ENCODE measurements at regions not wholly inside any gene's neighbourhood (a gene's known extent, or its start where the extent isn't known, plus 50 kb on each side); places are given as distances from the start of the nearest gene placed in this dataset.

GRCh38 chr4:111066001-111066400, 443.1 kb upstream of the PITX2 start:
- H3K4me3 ChIP-seq (ENCODE audit: control insufficient read depth in 2 of 3, extremely low read depth in 1 of 3, insufficient read depth in 2 of 3, low read depth in 1 of 3, low read length in 3 of 3) = no peak overlapping the region
- H3K9me3 ChIP-seq (ENCODE audit: control insufficient read depth, low read depth, low read length) = no peaks in the 10 kb centered on the region
- DNase-seq (ENCODE audit: low read depth, low spot score) (no peak), FAIRE-seq (no peak)
- no peak for TF ChIP-seq EZH2 (IDR thresholded peaks at IDR 0.05; ENCODE audit: low read length)
- no peak for TF ChIP-seq CTCF (optimal IDR thresholded peaks at IDR 0.05 in 1 of 3, IDR thresholded peaks at IDR 0.05 in 1 of 3, conservative IDR thresholded peaks at IDR 0.05 in 1 of 3; ENCODE audit: extremely low read depth in 1 of 3, insufficient read depth in 2 of 3, low read length in 3 of 3)
- H3K27ac ChIP-seq (ENCODE audit: control insufficient read depth, insufficient read depth, low read length) = no peak overlapping the region
- no peaks in the 10 kb centered on the region for H3K27me3 ChIP-seq (ENCODE audit: control insufficient read depth, extremely low read depth, insufficient read depth, low read length)
- no peaks in the 10 kb centered on the region for H4K20me1 ChIP-seq (ENCODE audit: control insufficient read depth, extremely low read depth, insufficient read depth, low read length)
- H3K4me2 ChIP-seq (ENCODE audit: control insufficient read depth, extremely low read depth, insufficient read depth, low read depth, low read length) = no peak overlapping the region
- no peak overlapping the region for H2AFZ ChIP-seq (ENCODE audit: control insufficient read depth, low read length)
- H3K4me1 ChIP-seq (ENCODE audit: control insufficient read depth, extremely low read depth, insufficient read depth, low read length) = no peaks in the 10 kb centered on the region
- H3K9ac ChIP-seq (ENCODE audit: control insufficient read depth, extremely low read depth, insufficient read depth, low read length) = no peak overlapping the region
- dilution Hi-C loops (cut with MboI; ENCODE audit: extremely low pct_ligation_motif_present, low sequenced_read_pairs) = no loop called here
- no peaks in the 10 kb centered on the region for H3K9me1 ChIP-seq (ENCODE audit: control insufficient read depth, extremely low read depth, insufficient read depth, low read length)
- no peaks in the 10 kb centered on the region for H3K36me3 ChIP-seq (ENCODE audit: control insufficient read depth in 2 of 2, extremely low read depth in 1 of 2, insufficient read depth in 2 of 2, low read length in 2 of 2)
- no peaks in the 10 kb centered on the region for H3K79me2 ChIP-seq (ENCODE audit: control insufficient read depth, insufficient read depth, low read length)

- dilution Hi-C loops (cut with MboI; ENCODE audit: extremely low pct_ligation_motif_present, low sequenced_read_pairs) = no loop called here
- FAIRE-seq (no peak), DNase-seq (ENCODE audit: low read depth, low spot score) (no peak)
- H3K4me2 ChIP-seq (ENCODE audit: control insufficient read depth, extremely low read depth, insufficient read depth, low read depth, low read length) = no peak overlapping the region
- no peak overlapping the region for H3K9ac ChIP-seq (ENCODE audit: control insufficient read depth, extremely low read depth, insufficient read depth, low read length)
- no peaks in the 10 kb centered on the region for H3K79me2 ChIP-seq (ENCODE audit: control insufficient read depth, insufficient read depth, low read length)
- H3K4me1 ChIP-seq (ENCODE audit: control insufficient read depth, extremely low read depth, insufficient read depth, low read length) = no peaks in the 10 kb centered on the region
- TF ChIP-seq EZH2 (IDR thresholded peaks at IDR 0.05; ENCODE audit: low read length) (no peak), CTCF (optimal IDR thresholded peaks at IDR 0.05 in 1 of 3, IDR thresholded peaks at IDR 0.05 in 1 of 3, conservative IDR thresholded peaks at IDR 0.05 in 1 of 3; ENCODE audit: extremely low read depth in 1 of 3, insufficient read depth in 2 of 3, low read length in 3 of 3) (no peak)
- no peaks in the 10 kb centered on the region for H3K9me3 ChIP-seq (ENCODE audit: control insufficient read depth, low read depth, low read length)
- H3K36me3 ChIP-seq (ENCODE audit: control insufficient read depth in 2 of 2, extremely low read depth in 1 of 2, insufficient read depth in 2 of 2, low read length in 2 of 2) = no peaks in the 10 kb centered on the region
- H3K9me1 ChIP-seq (ENCODE audit: control insufficient read depth, extremely low read depth, insufficient read depth, low read length) = no peaks in the 10 kb centered on the region
- no peak overlapping the region for H2AFZ ChIP-seq (ENCODE audit: control insufficient read depth, low read length)
- H3K27ac ChIP-seq (ENCODE audit: control insufficient read depth, insufficient read depth, low read length) = no peak overlapping the region
- no peaks in the 10 kb centered on the region for H4K20me1 ChIP-seq (ENCODE audit: control insufficient read depth, extremely low read depth, insufficient read depth, low read length)
- H3K4me3 ChIP-seq (ENCODE audit: control insufficient read depth in 2 of 3, extremely low read depth in 1 of 3, insufficient read depth in 2 of 3, low read depth in 1 of 3, low read length in 3 of 3) = no peak overlapping the region
- no peaks in the 10 kb centered on the region for H3K27me3 ChIP-seq (ENCODE audit: control insufficient read depth, extremely low read depth, insufficient read depth, low read length)
These were observed 443.6 kb upstream of the PITX2 start for GRCh38 chr4:111066447-111066846.

Measured in keratinocyte (primary cell).